HG03097 (cell line): ENCODE measurements at regions not wholly inside any gene's neighbourhood (a gene's known extent, or its start where the extent isn't known, plus 50 kb on each side); places are given as distances from the start of the nearest gene placed in this dataset.
"Not testable (repeated sequence)": the region's sequence is repeated elsewhere in the genome, so short reads cannot be mapped to it uniquely, and the experiment has no call there.

Experiments
- ATAC-seq: cut with Tn5 transposase; IDR thresholded peaks from one replicate; pipeline ENCODE4 v1.9.1; 2021; ENCODE audit not compliant: unreplicated experiment, low FRiP score

DNA sequence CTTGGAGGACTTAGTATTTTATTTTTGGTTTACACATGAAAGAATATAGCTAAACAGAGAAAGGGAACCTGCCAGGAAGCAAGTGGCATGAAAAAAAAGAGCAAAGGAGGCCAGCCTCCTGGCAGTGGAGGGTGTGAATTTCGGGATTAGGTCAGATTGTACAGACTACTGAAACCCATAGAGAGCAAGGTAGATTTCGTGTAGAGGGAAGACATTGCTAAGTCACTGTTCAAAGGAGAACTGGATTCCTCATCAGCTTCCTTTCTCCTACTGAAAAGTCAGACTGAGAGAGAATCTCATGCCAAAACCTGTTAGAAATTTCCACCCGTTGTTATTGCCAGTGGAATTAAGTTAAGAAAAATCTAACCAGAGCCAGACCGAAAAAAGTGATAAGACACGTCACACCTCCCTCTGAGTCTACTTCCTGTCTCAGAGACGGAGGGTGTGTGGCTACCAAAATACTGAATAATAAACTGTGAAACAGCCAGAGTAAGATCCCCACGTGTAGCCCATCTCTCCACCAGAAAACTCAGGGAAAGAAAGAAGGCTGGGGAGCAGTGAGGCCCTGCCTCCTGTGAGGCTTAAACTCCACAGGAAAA is 118.8 kb downstream of the SKIDA1 start:
- no peak for ATAC-seq

DNA sequence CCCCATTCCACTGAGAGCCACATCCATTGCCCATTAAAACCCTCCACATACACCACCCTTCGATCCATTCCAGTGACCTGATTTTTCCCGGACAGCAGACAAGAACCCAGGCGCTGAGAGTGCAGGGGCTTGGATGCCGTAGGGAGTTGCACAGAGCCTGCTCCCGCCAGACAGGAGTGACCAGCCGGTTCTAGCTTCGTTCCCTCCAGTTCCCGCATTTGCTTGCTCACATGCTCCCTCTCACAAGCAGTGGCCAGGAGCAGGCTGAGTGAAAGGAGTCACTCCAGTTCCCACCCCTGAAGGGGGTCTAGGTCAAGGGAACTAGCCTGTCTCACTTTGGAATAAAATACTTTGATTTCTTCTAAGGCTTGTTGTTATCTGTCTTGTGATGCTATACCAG is 119.5 kb downstream of the SKIDA1 start:
- no peak for ATAC-seq

DNA sequence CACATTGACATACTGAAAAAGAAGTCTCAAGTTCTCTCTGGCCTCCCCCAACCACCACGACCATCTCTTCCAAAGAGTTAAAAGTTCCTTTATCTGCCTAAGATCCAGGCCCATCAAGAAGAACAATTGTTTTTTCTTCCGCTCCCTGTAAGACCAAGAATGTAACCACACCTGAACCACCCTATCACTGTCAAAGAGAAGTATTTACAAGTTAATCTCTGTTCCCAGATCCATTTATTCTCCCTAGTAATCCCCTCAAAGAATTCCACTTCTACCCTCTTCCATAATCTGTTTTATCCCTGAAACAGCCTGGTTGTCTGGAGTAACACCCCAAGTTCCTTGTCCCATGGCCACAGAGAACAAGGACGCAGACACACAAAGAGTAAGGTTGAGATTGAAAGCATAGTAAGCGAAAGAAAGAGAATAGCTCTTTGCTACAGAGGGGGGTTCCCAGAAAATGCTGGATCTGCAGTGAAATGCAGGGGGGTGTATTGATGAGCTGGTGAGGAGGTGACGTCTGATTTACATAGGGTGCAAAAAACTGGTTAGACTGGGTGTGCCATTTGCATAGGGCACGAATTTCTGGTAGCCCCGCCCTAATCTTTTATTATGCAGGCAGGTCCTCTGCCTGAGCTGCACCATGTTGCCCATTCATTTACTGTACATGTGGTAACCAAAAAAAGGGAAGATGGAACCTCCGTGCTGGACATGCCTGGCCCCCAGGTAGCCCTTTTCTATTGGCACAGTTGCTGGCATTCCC is 122.0 kb downstream of the SKIDA1 start:
- ATAC-seq, result no peak

DNA sequence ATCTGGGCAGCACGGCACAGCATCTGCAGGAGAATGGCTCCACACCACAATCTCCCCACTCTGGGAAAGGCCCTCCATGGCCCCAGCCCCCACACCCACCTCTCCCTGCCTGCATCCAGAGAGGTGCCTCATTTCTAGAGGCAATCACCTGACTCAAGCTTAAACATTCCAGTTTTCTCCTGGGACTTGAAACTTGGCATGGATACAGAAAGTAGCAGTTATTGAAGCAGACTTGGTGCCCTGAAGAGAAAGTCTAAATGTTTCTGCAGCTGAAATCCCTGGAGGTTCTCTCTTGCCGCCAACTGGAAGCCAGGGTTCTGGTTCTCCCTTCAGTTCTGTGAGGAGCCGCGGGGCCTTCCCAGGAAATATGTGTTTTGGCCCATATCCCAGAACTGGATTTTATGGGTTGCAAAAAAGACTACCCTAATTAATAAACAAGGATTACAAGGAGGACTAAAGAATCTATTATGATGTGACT is 122.8 kb downstream of the SKIDA1 start:
- no peak for ATAC-seq

DNA sequence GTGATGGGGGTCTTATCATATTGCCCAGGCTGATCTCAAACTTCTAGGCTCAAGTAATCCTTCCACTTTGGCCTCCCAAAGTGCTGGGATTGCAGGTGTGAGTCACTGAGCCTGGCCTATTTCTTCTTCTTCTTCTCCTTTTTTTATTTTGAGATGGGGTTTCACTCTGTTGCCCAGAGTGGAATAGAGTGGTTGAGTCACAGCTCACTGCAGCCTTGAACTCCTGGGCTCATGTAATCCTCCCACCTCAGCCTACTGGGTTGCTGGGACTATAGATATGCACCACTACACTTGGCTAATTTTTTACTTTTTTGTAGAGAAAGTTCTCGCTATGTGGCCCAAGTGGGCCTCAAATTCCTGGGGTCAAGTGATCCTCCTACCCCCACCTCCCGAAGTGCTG is 124.3 kb downstream of the SKIDA1 start:
- no peak for ATAC-seq

DNA sequence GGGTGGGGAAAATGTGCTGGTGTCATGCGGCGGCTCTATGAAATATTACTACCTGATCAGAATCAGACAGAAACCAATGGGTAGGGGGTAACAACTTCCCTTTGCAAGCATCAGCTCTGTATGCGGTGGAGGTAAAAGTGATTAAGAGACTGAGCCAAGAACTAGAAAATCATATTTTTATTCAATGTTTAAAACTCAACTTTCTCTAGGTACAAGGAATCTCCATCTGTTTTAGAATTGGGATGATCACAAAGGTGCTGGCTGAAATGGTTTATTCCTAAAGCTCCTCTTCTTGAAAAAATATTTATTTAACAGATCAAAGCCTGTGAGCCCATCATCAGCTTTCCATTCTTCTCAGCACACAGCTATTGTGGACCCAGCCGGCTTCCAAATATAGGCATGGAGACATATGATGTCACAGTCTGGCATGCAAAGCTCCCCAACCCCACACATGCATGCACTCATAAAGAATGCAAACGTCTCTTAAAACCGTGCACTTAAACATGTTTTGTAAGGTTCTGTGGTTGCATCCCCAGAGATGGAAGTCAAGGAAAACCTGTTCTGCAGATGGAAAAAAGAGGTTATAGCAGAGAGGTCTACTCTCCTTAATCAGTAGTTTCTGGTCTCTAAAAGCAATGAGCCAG is 126.0 kb downstream of the SKIDA1 start:
- no peak for ATAC-seq

DNA sequence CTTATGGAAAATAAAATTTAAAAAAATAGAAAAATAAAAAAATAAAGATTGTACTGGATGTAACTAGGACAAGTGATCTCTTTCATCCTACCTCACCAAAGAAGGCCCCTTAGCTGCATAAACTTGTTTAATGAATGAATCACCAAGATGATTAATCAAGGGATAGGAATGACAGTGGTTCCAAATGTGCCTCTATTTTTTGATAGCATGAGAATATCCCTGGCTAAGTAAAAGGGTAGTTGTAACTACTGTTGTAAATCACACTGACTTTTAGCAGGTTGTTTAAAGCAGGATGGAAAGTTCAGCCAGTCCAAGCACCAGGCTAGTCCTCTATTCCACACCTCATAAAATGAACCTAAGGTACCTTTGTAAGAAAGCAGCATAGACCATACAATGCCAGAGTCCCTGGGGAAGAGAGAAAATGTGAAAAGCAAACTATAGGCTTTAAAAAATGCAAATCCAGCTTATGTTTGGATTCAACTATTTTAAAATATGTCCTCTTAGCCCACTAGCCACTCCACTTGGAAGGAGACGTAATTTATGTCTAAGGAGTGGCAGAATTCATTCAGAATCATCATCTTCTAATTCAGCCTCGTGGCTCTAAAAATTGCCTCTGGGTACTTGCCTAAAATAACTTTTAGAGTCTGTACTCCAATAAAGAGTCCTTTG is 126.8 kb downstream of the SKIDA1 start:
- no peak for ATAC-seq

DNA sequence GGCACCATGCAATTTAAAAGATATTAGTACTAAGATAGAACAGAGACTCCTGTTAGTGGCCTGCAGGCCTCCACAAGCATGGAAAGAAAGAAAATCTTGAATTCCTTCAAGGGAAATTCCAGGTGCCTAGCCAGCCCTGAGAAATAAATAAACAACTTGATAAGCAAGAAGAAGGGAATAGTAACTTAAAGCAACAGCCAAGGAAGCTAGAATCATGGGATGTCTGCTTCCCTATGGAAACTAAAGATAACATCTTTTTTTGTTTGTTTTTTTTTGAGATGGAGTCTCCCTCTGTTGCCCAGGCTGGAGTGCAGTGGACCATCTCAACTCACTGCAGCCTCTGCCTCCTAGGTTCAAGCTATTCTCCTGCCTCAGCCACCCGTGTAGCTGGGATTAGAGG is 128.6 kb downstream of the SKIDA1 start:
- no peak for ATAC-seq

DNA sequence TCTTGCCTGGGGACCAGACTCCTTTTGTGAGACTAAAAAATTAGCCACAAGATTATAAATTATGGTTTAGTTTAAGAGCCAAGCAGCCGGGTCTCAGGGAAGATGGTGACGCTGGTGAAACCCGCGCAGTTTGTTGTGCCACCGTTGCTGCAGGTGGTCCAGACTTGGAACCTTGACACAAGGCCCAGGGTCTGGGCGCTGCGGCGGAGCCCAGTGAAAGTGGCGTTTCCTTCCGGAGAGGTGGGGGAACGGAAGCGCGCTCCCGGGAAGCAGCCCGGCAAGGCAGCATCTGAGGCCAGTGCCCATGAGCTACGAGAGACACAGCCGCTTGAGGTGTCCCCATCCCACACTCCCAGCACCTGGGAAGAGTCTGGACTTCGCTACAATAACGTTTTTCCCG is 131.6 kb downstream of the SKIDA1 start:
- no peak for ATAC-seq

DNA sequence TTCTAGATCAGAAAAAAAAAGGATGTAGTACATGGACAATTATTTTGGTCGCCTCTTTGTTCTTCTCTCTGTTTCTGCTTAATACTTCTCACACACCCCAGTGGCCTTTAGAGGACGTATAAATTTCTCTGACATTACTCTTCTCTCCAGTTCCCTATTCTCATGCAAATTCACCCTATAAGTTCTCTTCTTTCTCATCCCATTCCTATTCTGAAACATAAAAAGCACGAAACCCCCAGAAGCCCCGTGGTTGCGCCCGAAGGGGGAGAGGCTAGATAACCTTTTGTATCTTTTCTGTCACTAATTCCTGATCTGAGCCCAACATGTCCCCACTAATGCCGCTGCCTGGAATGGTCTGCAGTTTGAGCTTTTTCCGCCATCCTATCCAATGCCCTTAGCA is 136.9 kb downstream of the SKIDA1 start:
- ATAC-seq, result no peak

DNA sequence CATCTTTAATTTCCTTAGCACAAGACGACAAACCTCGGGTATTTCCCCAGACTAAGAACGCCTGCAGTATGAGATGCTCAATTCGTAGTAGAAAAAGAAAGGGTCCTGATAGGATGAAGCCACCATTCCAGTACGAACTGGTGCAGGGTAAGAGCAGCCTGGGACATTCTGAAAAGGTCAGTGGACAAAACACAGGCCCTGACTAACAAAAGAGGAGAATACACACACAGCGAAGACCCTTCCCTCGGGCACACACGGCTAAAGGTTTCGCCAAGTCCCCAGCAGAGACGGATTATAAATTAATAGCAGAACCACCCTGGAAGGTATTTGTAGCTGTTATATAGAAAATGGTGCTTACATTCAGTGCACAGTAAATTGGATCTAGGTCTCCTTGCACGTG is 137.6 kb downstream of the SKIDA1 start:
- no peak for ATAC-seq

DNA sequence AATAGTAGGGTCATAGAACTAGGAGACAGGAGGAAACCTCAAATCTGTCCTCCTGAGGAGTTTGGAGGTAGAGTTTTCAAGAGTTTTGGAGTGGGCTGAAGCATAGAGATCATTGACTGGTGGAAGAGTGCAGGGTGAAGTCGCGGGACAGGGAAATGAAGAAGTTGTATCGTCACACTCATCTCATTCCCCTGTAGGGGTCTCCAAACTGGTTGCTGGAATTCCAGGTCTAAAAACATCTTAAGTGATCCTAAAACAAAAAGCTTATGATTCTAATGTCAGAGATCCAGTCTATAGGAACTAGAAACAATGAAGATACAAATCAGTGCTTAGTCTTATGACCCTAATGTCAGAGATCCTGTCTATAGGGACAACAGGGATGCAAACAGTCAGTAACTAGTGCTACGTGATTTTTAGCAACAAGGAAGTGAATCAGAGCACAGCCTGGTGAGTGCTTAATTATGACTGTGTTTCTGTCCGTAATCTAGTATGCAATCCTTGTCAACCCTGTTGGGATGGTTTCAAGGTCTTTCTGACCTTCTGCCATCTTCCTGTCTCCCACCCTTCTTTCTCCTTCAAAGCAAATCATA is 139.4 kb downstream of the SKIDA1 start:
- no peak for ATAC-seq

DNA sequence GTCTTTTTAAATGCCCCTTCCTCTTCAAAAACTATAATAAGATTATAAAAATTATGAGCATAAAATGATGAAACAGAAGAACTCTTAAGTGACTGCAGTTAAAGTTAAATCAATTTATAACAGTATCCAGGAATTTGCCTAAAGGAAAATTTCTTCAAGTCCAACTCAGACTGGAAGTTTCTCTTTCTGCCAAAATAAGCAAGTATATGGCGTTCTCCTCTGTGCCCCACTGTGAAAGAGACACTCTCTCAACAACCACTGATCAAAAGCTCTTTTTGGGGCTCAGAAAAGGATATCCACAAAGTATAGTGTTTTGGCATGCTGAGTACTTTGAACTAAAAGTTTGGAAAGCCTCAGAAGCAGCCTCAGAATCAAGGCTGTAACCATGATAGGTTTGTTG is 139.9 kb downstream of the SKIDA1 start:
- no peak for ATAC-seq

DNA sequence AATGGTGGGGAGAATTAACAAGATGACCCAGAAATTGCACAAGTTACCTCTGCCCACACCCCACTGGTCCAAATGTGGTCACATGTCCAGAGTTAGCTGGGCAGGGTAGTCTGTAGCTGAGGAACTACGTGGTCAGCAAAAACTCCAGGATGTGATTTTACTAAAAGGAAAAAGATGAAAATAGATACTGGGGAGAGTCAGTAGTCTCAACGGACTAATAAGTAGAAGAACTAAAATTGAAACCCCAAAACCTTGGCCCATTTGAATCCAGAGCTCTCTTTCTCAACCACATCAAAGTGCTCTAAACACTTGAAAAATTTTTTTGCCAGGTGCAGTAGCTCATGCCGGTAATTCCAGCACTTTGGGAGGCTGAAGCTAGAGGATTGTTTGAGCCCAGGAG is 146.3 kb downstream of the SKIDA1 start:
- no peak for ATAC-seq

DNA sequence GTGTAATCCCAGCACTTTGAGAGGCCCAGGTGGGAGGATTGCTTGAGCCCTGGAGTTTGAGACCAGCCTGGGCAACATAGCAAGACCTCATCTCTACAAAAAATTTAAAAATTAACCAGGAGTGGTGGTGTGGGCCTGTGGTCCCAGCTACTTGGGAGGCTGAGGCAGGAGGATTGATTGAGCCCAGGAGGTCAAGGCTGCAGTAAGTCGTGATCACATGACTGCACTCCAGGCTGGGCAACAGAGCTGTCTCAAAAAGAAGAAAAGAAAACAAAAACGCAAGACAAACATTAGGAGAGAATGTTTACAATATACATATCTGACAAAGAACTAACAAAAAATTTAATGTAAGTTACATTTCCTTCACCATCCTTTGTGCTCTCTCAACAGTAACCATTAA is 150.2 kb downstream of the SKIDA1 start:
- not testable (repeated sequence) for ATAC-seq

DNA sequence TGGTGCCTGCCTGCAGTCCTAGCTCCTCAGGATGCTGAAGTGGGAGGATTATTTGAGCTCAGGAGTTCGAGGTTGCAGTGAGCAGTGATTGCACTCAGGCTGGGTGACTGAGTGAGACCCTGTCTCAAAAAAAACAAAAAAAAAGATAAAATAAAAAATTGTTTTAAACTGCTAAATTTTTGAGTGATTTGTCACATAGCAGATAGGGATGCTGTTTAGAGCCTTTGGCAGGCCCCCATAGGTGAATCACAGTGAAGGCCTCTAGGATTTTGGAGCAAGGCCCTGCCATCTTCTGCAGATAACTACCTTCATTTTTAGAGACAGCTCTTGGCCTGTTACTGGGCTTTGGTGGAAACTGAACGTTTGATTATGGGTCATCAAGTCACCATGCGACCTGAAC is 151.6 kb downstream of the SKIDA1 start:
- ATAC-seq, result not testable (repeated sequence)

DNA sequence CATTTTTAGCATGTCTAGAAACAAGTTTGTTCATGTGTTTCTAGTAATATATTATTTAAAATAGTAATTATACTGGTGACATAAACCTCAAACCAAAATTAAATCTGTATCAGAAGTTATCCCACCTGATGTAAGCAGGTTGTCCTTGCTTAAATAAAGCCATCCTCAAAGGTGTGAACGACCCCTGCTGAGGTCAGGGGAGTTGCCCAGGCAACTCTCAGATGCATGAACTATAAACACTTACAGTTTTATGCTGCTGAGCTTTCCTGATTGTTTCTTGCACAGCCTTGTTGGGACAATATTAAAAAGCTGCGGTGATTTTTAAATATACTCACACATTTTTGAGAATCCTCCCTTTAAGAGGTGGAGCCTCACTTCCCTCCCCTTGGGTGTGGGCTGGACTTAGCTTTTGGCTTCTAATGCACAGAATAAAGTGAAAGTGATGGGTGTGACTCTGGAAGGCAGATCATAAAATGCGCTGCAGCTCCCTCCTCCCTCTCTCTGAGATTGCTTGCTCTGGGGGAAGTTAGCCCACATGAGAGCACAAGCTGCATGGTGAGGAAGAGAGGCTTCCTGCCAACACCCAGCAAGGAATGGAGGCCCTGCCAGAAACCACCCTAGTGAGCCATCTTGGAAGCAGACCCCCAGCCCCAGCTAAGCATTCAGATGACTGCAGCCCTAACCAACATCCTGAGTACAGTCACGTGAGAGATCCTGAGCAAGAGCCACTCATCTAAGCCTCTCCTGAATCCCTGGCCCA is 152.7 kb downstream of the SKIDA1 start:
- ATAC-seq, result peak; percentile 72

DNA sequence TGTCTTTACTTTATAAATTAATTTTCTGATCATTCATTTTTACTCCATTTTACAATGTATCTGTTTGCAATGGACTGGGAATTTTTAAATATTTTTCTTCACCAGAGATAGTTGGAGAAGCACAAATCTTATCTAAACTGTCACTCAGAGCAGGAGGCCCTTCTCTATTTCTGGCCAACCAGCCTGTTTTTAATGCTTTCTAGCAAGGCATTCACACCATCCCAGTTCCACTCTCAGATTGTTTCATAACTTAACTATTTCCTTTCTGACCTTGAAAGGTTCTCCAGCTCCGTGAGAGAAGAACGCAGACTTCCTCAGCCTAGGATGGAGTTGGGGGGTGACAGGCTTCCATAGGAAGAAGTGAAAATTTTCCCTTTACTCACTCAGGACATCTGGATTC is 155.8 kb downstream of the SKIDA1 start:
- ATAC-seq, result no peak

DNA sequence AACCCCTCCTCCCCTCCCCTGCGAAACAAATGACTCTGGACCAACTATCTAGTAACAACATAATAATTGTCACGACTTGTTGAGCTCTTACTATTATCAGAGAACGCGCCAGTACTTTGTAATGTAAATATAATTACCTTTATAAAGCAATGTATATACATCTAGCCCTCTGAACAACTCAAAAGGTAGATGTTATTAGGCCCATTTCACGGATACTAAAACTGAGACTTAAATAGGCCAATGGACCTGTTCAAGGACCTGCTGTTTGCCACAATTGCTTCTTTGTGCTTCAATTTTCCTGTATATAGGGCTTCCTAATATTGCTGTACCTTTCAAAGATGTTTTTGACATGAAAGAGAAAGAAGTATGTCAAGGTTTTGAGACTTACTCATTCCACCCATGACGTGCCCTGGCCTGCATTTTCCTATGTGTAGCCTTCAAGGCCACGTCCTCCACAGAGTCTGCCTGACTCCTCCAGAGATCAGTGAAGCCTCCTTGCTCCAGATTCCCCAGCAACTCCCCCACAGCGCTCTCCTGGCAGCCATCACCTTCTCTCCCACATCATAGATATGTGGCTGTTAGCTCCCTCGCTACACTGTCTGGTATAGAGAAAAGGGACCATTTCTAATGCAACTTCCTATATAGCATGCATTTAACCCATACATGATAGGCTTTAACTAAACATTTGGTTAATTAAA is 156.6 kb downstream of the SKIDA1 start:
- ATAC-seq, result no peak
